Thoracic aorta (tissue), 2 donors: ENCODE measurements at regions not wholly inside any gene's neighbourhood (a gene's known extent, or its start where the extent isn't known, plus 50 kb on each side); places are given as distances from the start of the nearest gene placed in this dataset.

Source experiments
- ATAC-seq: fragments of 150-250 bp; one replicate; pipeline ENCODE4 v1.8.0; 2017; ENCODE audit warnings: low read depth; ENCODE audit not compliant: insufficient number of reproducible peaks, low FRiP score
- DNase-seq: peaks from one replicate; pipeline ENCODE4 v3.0.0-alpha.2; 2020; ENCODE audit warnings: low spot score
- H3K27ac ChIP-seq, 2 donors: fragments of 200-600 bp; sonication (generic); 1 replicate in 1 of 2; 2 replicates in 1 of 2; pipeline ENCODE4 v1.5.1; 2016; ENCODE audit warnings: mild to moderate bottlenecking in 2 of 2, moderate library complexity in 2 of 2
- H3K27me3 ChIP-seq: fragments of 200-600 bp; sonication (generic); replicated peaks from 2 replicates; pipeline ENCODE4 v1.6.0; 2016; ENCODE audit warnings: mild to moderate bottlenecking; ENCODE audit not compliant: insufficient read depth
- H3K36me3 ChIP-seq: fragments of 200-600 bp; sonication (generic); one replicate; pipeline ENCODE4 v1.5.1; 2016
- H3K4me1 ChIP-seq, 2 donors: fragments of 200-600 bp; sonication (generic); 1 replicate in 1 of 2; 2 replicates in 1 of 2; pipeline versions ENCODE4 v1.5.1 to v1.6.0; 2016; ENCODE audit warnings: low read depth in 2 of 2, mild to moderate bottlenecking in 1 of 2; ENCODE audit not compliant: control insufficient read depth in 1 of 2
- H3K4me3 ChIP-seq: fragments of 200-600 bp; sonication (generic); 2 replicates; pipeline ENCODE4 v1.5.1; 2016; ENCODE audit warnings: mild to moderate bottlenecking
- H3K9me3 ChIP-seq: fragments of 200-600 bp; sonication (generic); 2 replicates; pipeline ENCODE4 v1.5.1; 2016
- TF ChIP-seq, protein P1 (sequence below): fragments of 200-600 bp; sonication (generic); IDR thresholded peaks from one replicate; pipeline ENCODE4 v1.5.1; 2019; ENCODE audit warnings: antibody characterized with exemption

- ATAC-seq = no peak
- no peak for DNase-seq
- Histone ChIP-seq H3K27ac (no peak overlapping the region), H3K4me3 (no peak overlapping the region), H3K9me3 (no peaks in the 10 kb centered on the region), H3K4me1 (no peaks in the 10 kb centered on the region), H3K27me3 (no peaks in the 10 kb centered on the region), H3K36me3 (no peaks in the 10 kb centered on the region)
- TF ChIP-seq, protein P1, sequence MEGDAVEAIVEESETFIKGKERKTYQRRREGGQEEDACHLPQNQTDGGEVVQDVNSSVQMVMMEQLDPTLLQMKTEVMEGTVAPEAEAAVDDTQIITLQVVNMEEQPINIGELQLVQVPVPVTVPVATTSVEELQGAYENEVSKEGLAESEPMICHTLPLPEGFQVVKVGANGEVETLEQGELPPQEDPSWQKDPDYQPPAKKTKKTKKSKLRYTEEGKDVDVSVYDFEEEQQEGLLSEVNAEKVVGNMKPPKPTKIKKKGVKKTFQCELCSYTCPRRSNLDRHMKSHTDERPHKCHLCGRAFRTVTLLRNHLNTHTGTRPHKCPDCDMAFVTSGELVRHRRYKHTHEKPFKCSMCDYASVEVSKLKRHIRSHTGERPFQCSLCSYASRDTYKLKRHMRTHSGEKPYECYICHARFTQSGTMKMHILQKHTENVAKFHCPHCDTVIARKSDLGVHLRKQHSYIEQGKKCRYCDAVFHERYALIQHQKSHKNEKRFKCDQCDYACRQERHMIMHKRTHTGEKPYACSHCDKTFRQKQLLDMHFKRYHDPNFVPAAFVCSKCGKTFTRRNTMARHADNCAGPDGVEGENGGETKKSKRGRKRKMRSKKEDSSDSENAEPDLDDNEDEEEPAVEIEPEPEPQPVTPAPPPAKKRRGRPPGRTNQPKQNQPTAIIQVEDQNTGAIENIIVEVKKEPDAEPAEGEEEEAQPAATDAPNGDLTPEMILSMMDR = no peak
Measured at GRCh38 chr1:58941471-58942289, 157.8 kb upstream of the JUN start.

- H3K4me1 ChIP-seq = no peaks in the 10 kb centered on the region
- H3K4me3 ChIP-seq = no peak overlapping the region
- TF ChIP-seq, protein P1 = no peak
- no peak overlapping the region for H3K27ac ChIP-seq
- H3K27me3 ChIP-seq = no peaks in the 10 kb centered on the region
- H3K36me3 ChIP-seq = no peaks in the 10 kb centered on the region
- no peak for DNase-seq
- no peak for ATAC-seq
- H3K9me3 ChIP-seq = no peaks in the 10 kb centered on the region
Measured at GRCh38 chr1:58942759-58943191, 158.9 kb upstream of the JUN start.

DNA sequence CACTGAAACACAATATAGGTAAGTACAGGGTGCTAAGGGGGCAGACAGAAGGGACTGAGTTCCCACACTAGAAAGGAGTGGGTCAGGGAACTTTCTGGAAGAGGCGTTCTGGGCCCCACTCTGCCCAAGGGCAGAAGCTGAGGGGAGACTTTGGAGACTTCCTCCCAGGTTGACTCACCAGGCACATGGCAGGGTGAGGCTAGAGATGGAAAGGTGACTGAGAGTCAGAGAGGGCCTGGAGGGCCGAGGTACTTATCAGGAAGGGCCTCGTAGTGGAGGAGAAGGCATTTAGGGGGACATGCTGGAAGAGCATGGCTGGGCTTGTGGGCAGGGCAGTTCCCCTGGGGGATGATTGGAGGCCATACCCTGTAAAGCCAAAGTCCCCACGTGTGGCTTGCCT is 159.9 kb upstream of the JUN start:
- no peak overlapping the region for H3K4me3 ChIP-seq
- TF ChIP-seq, protein P1 = no peak
- no peaks in the 10 kb centered on the region for H3K36me3 ChIP-seq
- no peaks in the 10 kb centered on the region for H3K4me1 ChIP-seq
- no peaks in the 10 kb centered on the region for H3K27me3 ChIP-seq
- no peak for ATAC-seq
- no peak for DNase-seq
- no peaks in the 10 kb centered on the region for H3K9me3 ChIP-seq
- H3K27ac ChIP-seq = no peak overlapping the region

DNA sequence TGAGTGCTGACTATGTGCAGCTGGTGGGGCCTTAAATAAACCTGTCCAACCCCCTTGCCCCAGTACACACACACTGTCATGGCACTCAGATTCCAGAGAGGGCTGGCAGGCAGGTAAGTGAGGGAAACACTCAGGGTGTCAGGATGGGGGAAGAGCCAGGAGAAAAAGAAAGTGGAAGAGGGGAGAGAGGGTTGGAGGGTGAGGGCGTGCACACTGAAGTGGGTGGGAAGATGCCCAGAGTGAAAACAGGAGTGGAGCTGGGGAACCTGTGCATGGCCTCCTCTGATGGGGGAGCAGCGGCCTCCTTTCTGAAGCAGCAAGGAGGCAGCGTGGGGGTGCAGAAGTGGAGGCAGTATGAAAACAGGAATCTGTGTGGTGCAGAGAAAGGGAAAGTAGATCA is 160.6 kb upstream of the JUN start:
- Histone ChIP-seq H3K36me3 (no peaks in the 10 kb centered on the region), H3K27ac (no peak overlapping the region), H3K4me3 (no peak overlapping the region), H3K9me3 (no peaks in the 10 kb centered on the region), H3K27me3 (no peaks in the 10 kb centered on the region), H3K4me1 (no peaks in the 10 kb centered on the region)
- DNase-seq = no peak
- ATAC-seq = no peak
- TF ChIP-seq, protein P1 = no peak

- no peak for DNase-seq
- Histone ChIP-seq H3K4me1 (no peaks in the 10 kb centered on the region), H3K27me3 (no peaks in the 10 kb centered on the region), H3K4me3 (no peak overlapping the region), H3K9me3 (no peaks in the 10 kb centered on the region), H3K36me3 (no peaks in the 10 kb centered on the region), H3K27ac (no peak overlapping the region)
- TF ChIP-seq, protein P1 = no peak
- ATAC-seq = no peak
Measured at GRCh38 chr1:58946390-58946789, 162.5 kb upstream of the JUN start.
